Uterus (tissue), 2 donors: ENCODE measurements at regions not wholly inside any gene's neighbourhood (a gene's known extent, or its start where the extent isn't known, plus 50 kb on each side); places are given as distances from the start of the nearest gene placed in this dataset.

Experiments
- CTCF ChIP-seq, 4 experiments: fragments of 200-600 bp in 2 of 4; fragments of 450-650 bp in 2 of 4; sonication (generic) in 2 of 4; IDR thresholded peaks; one replicate each; pipeline ENCODE4 v1.5.1; 2016 to 2019; ENCODE audit warnings: antibody characterized with exemption in 4 of 4, mild to moderate bottlenecking in 2 of 4, moderate library complexity in 1 of 4
- POLR2A ChIP-seq, 2 donors: fragments of 450-650 bp; IDR thresholded peaks; one replicate each; pipeline ENCODE4 v1.6.1; 2016; ENCODE audit warnings: antibody characterized with exemption in 2 of 2, mild to moderate bottlenecking in 1 of 2, moderate library complexity in 1 of 2

DNA sequence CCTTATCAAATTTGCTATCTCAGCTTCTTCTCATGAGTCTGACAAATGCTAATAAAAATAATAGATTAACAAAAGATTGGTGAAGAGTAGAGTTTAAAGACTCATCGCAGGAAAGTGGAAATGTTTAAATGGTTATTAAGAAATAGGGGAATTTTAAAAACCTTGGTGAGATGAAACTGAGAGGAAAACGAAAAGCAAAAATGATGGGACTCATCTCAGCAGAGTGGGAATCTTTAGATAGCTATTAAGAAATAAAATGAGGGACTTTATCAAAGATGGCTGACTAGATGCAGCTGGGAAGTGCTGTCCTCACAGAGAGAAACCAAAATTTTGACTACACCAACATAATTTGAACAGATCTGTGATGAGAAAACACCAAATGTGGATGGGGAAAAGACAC, 79.2 kb upstream of the CD163 start:
- TF ChIP-seq POLR2A (IDR thresholded peaks at IDR 0.05): no peak
- TF ChIP-seq CTCF (IDR thresholded peaks at IDR 0.05): no peak
